GM10266 (cell line): ENCODE measurements at regions not wholly inside any gene's neighbourhood (a gene's known extent, or its start where the extent isn't known, plus 50 kb on each side); places are given as distances from the start of the nearest gene placed in this dataset.
"Not testable (repeated sequence)": the region's sequence is repeated elsewhere in the genome, so short reads cannot be mapped to it uniquely, and the experiment has no call there.

ENCODE experiments used
- DNase-seq: peaks from one replicate; pipeline ENCODE4 v3.0.0; 2012; ENCODE audit errors: extremely low spot score
- CTCF ChIP-seq: IDR thresholded peaks from 2 replicates; pipeline ENCODE4 v1.5.1; 2012; ENCODE audit warnings: mild to moderate bottlenecking, low read depth; ENCODE audit not compliant: control insufficient read depth, insufficient read depth; ENCODE audit errors: missing control alignments

- no peak for DNase-seq
- no peak for TF ChIP-seq CTCF
Observed at GRCh38 chr4:22625311-22625710, 67.4 kb upstream of the GBA3 start.

- DNase-seq, result not testable (repeated sequence)
Observed at GRCh38 chr4:22627851-22628250, 64.9 kb upstream of the GBA3 start.

- not testable (repeated sequence) for DNase-seq
Observed at GRCh38 chr4:22630161-22630975, 62.4 kb upstream of the GBA3 start.

- DNase-seq, result not testable (repeated sequence)
Observed at GRCh38 chr4:22631167-22631566, 61.6 kb upstream of the GBA3 start.

- DNase-seq, result no peak
- TF ChIP-seq CTCF, result no peak
Observed at GRCh38 chr4:22634541-22635181, 58.1 kb upstream of the GBA3 start.

GRCh38 chr4:22635182-22635549 lies 57.6 kb upstream of the GBA3 start:
- DNase-seq, result not testable (repeated sequence)

- no peak for TF ChIP-seq CTCF
- no peak for DNase-seq
Observed at GRCh38 chr4:22635692-22636091, 57.0 kb upstream of the GBA3 start.

GRCh38 chr4:22637306-22637705 lies 55.4 kb upstream of the GBA3 start:
- TF ChIP-seq CTCF, result no peak

More at GRCh38 chr4:22637306-22637705, 55.4 kb upstream of the GBA3 start:
- no peak for DNase-seq
